Panc1 (cell line): ENCODE measurements at regions not wholly inside any gene's neighbourhood (a gene's known extent, or its start where the extent isn't known, plus 50 kb on each side); places are given as distances from the start of the nearest gene placed in this dataset.

Experiments
- TCF7L2 ChIP-seq: IDR thresholded peaks from 2 replicates; pipeline ENCODE4 v1.6.1; 2011; ENCODE audit warnings: mild to moderate bottlenecking, low read depth, low read length, inconsistent platforms
- TF ChIP-seq, protein P1 (sequence below): fragments of 450-650 bp; IDR thresholded peaks from 2 replicates; pipeline ENCODE4 v1.5.1; 2017; ENCODE audit warnings: mild to moderate bottlenecking
- TF ChIP-seq, protein P2 (sequence below), 2 experiments: IDR thresholded peaks; 2 replicates each; pipeline ENCODE4 v1.6.1; 2011 to 2012; ENCODE audit warnings: low read depth in 2 of 2, control low read depth in 1 of 2, low read length in 1 of 2, mild to moderate bottlenecking in 1 of 2, moderate library complexity in 1 of 2; ENCODE audit not compliant: insufficient read depth in 1 of 2

DNA sequence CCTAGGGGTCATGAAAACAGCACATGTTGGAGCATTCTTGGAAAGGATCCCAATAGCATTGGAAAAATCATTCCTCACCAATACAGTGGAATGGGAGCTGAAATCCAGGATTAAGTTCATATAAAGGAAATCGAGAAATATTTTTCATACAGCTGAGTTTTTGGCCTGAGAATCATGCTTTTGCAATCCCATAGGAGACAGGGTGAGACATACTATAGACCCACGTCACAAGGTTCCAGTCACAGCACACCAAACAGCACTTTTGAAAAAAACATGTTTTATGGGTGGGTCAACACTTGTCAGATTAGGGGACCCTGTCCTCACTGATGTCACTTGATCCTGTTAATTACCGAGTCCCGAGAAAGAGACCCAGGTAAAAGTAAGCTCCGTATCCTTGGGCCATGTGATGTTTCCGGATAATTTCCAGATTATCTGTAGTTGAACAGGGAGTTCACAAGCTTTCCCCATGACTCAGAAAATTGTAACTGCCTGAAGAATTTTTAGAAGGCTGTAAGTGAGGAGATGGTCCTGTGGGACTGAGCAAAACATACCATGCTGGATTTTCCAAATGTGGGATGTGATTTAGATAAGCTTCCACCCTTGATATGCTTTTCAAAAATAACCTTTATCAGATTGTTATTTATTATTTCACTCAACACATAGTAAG, 80.9 kb upstream of the TLR3 start:
- TF ChIP-seq, protein P1, sequence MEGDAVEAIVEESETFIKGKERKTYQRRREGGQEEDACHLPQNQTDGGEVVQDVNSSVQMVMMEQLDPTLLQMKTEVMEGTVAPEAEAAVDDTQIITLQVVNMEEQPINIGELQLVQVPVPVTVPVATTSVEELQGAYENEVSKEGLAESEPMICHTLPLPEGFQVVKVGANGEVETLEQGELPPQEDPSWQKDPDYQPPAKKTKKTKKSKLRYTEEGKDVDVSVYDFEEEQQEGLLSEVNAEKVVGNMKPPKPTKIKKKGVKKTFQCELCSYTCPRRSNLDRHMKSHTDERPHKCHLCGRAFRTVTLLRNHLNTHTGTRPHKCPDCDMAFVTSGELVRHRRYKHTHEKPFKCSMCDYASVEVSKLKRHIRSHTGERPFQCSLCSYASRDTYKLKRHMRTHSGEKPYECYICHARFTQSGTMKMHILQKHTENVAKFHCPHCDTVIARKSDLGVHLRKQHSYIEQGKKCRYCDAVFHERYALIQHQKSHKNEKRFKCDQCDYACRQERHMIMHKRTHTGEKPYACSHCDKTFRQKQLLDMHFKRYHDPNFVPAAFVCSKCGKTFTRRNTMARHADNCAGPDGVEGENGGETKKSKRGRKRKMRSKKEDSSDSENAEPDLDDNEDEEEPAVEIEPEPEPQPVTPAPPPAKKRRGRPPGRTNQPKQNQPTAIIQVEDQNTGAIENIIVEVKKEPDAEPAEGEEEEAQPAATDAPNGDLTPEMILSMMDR, result no peak
- TF ChIP-seq, protein P2, sequence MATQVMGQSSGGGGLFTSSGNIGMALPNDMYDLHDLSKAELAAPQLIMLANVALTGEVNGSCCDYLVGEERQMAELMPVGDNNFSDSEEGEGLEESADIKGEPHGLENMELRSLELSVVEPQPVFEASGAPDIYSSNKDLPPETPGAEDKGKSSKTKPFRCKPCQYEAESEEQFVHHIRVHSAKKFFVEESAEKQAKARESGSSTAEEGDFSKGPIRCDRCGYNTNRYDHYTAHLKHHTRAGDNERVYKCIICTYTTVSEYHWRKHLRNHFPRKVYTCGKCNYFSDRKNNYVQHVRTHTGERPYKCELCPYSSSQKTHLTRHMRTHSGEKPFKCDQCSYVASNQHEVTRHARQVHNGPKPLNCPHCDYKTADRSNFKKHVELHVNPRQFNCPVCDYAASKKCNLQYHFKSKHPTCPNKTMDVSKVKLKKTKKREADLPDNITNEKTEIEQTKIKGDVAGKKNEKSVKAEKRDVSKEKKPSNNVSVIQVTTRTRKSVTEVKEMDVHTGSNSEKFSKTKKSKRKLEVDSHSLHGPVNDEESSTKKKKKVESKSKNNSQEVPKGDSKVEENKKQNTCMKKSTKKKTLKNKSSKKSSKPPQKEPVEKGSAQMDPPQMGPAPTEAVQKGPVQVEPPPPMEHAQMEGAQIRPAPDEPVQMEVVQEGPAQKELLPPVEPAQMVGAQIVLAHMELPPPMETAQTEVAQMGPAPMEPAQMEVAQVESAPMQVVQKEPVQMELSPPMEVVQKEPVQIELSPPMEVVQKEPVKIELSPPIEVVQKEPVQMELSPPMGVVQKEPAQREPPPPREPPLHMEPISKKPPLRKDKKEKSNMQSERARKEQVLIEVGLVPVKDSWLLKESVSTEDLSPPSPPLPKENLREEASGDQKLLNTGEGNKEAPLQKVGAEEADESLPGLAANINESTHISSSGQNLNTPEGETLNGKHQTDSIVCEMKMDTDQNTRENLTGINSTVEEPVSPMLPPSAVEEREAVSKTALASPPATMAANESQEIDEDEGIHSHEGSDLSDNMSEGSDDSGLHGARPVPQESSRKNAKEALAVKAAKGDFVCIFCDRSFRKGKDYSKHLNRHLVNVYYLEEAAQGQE (IDR thresholded peaks at IDR 0.05; ENCODE audit: insufficient read depth in 1 of 2, low read depth in 2 of 2, low read length in 1 of 2), result no peak
- no peak for TF ChIP-seq TCF7L2
